ENCODE measurements at regions not wholly inside any gene's neighbourhood (a gene's known extent, or its start where the extent isn't known, plus 50 kb on each side); places are given as distances from the start of the nearest gene placed in this dataset.

DNA sequence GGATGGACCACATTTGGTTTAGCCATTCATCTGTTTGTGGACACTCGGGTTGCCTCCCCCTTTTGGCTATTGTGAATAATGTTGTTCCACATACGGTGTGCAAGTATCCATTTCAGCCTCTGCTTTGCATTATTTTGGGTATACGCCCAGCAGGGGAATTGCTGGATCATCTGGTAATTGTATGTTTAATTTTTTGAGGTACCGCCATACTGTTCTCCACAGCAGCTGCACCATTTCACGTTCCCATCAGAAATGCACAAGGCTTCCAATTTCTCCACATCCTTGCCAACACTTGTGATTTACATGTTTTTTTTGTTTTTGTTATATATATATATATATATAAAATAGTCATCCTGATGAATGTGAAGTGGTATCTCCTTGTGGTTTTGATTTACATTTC is 54.6 kb upstream of the TWIST2 start:
- DNase-seq: no peak

DNA sequence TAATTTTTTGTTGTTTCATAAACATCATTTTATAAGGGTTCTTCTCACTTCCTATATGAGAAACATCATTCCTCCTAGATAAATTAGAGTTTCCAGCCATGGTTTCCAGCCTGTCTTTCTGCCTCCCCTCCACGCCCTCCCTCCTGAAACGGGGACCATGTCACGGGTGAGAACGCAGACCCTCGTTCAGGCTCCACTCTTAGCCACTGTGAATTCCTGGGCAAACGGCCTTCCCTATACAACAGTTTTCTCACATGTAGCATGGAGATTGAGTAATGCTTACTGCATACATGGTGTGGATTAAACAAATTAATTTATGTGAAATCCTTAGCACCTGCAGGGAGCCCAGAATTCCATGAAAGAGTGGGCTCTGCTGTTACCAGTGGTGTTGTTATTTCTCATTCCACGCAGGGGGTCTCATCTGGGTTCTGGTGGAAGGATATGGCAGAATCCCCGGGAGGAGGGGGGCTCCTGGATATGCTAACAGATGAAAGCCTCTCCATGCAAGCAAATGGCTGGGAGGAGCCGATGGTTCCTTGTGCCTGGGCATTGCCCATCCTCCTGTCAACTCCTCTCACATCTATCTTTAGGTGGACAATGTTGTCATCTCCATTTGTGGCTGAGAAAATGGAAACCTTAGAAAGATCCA is 54.0 kb upstream of the TWIST2 start:
- no peak for DNase-seq

DNA sequence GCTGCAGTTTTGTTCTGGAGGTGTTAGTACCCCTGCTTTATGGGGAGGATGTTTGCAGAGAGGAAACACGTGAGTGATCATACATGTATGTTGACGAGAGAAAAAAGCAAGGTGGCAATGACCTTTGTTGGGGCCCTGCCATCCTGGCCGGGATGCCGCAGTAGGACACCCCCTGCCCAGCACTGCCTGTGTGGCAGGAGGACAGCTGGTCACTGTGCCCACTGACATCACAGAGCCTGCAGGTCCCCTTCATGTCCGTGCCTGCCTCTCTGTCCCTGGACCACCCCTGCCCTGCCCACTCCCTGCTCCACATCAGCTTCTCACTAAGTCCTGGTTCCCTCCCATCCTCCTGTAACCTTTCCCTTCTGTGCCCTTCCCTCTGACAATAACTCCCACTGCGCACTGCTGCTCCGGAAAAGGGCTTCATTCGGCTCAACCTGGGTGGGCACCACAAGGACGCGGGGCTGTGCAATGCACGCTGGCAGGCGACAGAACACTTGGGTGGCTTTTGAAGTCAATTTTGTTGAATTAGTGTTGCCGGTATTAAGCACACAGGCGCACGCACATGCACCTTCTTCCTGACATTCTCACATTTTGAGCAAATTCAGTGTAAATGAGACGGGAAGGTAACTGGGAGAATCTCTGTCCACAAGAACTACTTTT is 51.5 kb upstream of the TWIST2 start:
- DNase-seq: no peak

DNA sequence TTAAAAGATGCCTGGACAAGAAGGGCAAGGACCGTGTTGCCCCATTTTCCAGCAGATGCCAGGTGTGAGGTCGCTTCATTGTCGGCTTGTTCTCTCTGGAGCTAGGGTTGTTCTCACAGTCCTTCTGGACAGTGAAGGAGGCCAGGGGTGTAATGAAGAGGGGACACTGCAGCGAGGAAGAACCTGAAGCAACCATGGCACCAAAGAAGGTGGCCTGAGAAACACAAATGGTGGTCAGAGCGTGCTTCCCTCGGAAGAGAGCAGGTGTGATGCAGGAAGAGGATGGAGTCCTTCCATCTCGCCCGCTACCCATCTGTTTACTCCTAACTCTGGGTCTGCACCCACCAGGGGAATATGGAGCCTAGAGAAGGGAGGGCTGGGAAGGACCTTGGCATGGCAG is 50.3 kb upstream of the TWIST2 start:
- DNase-seq: no peak
